Right lobe of liver (tissue), 4 donors: ENCODE measurements at regions not wholly inside any gene's neighbourhood (a gene's known extent, or its start where the extent isn't known, plus 50 kb on each side); places are given as distances from the start of the nearest gene placed in this dataset.

Experiments
- CTCF ChIP-seq, 4 donors: fragments of 200-600 bp in 3 of 4; fragments of 450-650 bp in 1 of 4; IDR thresholded peaks; one replicate each; pipeline versions ENCODE4 v1.5.1 to v1.8.0; 2016 to 2022; ENCODE audit warnings: antibody characterized with exemption in 4 of 4, mild to moderate bottlenecking in 2 of 4
- POLR2A ChIP-seq: fragments of 450-650 bp; IDR thresholded peaks from one replicate; pipeline ENCODE4 v1.6.1; 2017; ENCODE audit warnings: antibody characterized with exemption, mild to moderate bottlenecking
- donor health status: DM: no; HTN: no; CAD: no.
- donor health status: DM: no; HTN: no; CAD: no.
- donor health status: DM: no; HTN: yes; CAD: no.

- TF ChIP-seq CTCF (IDR thresholded peaks at IDR 0.05) (no peak), POLR2A (no peak)
Measured at GRCh38 chr9:105098370-105098769, 146.1 kb upstream of the SLC44A1 start.
